Stimulated activated CD4-positive, alpha-beta T cell treated with anti-CD3 and anti-CD28 coated beads, Interleukin-4, amount 100 ng/mL, for 24 hours (primary cell): ENCODE measurements at regions not wholly inside any gene's neighbourhood (a gene's known extent, or its start where the extent isn't known, plus 50 kb on each side); places are given as distances from the start of the nearest gene placed in this dataset.

Experiments used
- DNase-seq: peaks from one replicate; pipeline ENCODE4 v3.0.0-alpha.2; 2020

GRCh38 chr16:86986136-86986535 is 331.1 kb downstream of the C16orf95 start:
- DNase-seq, result no peak

DNA sequence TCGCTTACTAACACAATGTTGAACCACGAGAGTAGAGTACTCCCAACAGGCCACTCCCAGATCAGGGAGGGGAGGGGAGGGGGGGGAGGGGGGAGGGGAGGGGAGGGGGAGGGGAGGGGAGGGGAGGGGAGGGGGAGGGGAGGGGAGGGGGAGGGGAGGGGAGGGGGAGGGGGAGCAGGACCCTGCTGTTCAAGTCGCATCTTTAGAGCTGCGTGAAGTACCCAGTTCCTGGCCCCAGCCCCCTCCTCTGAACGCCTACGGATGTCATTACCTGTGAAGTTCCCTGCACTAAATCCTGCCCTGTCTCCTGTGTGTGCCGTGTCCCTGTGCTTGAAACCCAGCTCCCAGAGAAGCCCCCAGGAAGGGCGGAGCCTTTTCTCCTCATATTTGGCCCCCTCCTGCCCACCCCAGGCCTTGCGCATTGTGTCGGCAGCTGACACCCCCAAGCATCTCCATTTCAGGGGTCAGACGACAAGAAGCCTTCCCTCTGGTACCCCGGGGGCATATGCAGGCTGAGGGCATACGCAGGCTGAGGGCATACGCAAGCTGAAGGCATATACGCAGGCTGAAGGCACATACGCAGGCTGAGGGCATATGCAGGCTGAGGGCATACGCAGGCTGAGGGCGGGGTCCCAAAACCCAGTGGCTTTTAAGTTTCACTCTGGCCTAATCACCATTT is 330.2 kb downstream of the C16orf95 start:
- DNase-seq, result no peak

- no peak for DNase-seq
Observed at GRCh38 chr16:86987746-86988670, 329.2 kb downstream of the C16orf95 start.

DNA sequence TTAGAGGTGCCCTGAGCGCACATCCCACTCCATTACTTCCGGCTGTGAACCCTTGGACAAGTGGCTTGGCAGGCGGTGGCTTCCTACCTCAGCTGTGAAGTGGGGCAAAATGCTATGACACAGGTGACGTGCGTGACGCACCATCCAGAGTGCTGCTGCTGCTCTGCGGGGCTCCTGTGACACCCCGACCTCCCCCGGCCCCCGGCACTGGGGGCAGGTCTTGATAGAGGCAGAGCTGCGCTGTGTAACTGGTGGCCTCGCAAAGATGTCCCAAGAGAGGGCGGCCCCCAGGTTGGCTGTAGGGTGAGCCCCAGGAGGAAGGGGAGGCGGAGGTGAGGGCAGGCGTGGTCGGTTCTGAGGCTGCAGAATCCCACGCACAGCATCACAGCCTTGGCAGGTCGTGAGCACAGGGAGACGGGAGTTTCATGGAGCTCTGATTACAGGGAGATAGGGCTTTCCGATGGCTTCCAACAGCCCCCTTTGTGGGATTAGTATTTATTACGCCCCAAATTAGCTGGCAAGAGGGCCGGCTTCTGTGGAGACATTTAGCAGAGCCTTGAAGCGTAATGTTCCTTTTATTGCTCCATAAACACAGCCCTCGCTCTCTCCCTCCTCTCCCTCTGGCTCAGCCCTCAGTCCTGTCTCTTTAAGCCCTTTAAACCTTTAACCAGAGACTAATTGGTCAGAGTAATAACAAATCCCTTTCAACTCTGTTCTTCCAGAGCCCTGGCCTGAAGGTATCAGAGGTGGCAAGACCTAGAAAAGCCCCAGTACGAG is 328.1 kb downstream of the C16orf95 start:
- no peak for DNase-seq

GRCh38 chr16:86990451-86990850 is 326.7 kb downstream of the C16orf95 start:
- no peak for DNase-seq

DNA sequence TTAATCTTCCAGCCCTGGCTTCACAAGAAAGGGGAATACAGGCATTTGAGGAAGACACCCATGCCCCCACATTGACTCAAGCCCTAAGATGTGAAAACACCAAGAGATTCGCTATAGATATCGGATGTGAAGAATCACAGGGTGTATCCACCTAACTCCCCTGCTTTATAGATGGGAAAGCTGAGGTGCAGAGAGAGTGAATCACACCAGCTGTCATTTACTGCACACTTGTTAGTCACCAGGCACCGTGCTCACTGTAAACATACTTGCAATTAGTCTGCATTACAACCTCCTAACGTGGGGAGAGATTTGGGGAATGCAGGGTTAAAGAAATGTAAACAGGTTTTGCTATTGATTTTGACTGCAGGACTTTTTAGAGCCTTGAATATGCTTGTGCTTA is 325.5 kb downstream of the C16orf95 start:
- no peak for DNase-seq

DNA sequence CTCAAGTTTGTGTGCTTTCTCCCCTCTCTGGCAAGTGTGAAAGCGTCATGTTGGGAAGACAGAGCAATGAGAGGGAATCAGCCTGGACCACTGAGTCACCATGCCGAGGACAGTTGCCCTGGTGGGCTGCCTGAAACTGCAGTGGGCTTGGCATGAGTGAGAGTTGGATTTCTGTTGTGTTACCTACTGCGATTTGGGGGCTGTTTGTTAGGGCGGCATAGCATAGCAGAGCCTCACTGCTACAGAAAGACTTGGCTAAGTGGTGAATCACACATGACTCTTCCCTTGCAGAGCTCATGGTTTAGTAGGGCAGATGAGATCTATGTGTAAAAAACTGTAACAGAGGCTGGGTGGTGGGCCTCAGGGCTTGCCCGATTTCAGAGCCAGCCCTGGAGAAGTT is 324.6 kb downstream of the C16orf95 start:
- no peak for DNase-seq

DNA sequence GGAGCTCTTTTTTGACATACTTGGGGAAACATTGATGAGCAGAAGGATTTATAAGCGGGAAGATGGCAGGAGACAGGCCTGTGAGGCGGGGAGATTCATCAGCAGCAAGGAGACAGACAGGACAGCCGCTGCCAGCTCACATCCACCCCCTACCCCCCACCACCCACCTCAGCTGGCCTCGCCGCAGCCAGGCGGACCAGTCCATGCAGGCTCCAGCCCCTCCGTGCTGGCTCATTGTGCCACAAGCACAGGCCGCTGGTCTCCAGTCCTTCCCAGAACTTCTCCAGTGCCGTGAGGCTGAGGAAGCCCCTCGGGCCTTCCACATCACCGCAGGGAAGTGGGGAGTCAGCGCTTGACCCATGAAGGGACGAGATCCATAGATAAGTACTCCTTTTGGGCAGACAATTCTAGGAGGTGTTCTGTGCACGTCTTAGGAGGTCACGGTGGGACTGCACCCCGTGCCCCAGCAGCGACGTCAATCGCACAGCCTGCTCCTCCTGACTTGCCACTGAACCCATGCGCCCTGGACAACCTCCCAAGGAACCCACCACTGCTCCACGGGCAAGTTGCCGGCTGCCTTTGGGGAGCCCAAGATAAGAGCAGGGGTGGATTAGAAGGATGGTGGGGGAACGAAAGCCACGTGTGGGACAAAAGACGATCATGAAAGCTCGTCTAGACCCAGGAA is 323.6 kb downstream of the C16orf95 start:
- DNase-seq, result no peak

- no peak for DNase-seq
Observed at GRCh38 chr16:86994215-86994614, 323.0 kb downstream of the C16orf95 start.

- no peak for DNase-seq
Observed at GRCh38 chr16:86994651-86995171, 322.5 kb downstream of the C16orf95 start.

GRCh38 chr16:86995456-86995855 is 321.7 kb downstream of the C16orf95 start:
- no peak for DNase-seq

DNA sequence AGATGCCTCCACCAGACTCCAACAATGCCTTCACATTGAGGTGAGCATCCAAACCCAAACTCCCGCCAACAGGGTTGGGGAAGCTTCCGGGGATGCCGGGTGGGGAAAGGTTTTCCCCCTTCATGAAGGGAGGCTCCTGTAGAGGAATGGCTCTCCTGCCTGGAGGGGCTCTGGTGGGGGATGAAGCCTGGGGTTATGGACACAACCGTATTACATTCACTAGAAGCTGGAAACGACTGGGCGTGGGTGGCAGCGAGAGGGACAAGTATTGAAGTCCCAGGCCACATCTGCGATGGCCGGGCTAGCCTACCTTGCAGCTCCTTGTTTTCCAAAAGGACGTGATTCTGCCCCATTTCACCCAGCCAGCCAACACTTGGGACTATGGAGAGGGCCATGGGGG is 321.1 kb downstream of the C16orf95 start:
- no peak for DNase-seq

- no peak for DNase-seq
Observed at GRCh38 chr16:86997058-86997457, 320.1 kb downstream of the C16orf95 start.

DNA sequence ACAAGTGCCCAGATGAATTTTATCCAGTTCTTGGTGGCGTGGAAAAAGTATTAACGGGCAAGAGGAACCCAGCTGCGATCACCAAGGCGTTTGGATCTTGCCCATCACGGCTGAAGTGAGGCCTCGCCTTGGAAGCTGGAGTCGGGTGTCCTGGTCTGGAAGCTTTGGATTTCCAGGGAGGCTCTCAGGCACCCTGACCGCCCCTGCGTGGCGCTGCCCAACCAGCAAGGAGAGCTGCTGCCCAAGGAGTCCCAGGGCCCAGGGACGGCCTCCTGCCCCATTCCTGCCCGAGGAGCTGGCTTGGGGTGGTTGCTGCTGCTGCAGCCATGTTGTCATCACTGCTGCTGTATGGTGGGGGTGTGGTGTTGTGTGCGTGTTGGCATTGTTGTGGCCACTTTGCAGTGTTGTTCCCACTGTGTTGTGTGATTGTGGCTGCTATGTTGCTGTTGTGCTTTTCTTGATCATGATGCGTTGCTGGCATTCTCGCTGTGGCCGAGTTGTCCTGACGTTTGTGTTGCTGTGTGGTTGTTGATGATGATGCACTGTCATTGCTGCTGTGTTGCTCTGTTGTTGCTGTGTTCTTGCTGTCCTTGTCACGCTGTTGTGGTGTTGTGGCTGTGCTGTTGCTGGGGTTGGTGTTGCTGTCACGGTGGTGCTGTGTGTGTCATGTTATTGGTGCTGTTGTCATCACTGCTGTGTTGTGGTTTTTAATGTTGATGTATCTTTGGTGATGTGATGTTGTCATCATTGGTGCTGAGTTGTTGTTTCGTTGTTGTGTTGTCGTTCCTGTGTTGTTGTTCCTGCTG is 318.8 kb downstream of the C16orf95 start:
- no peak for DNase-seq

GRCh38 chr16:87000001-87000400 is 317.2 kb downstream of the C16orf95 start:
- no peak for DNase-seq

GRCh38 chr16:87002717-87003413 is 314.3 kb downstream of the C16orf95 start:
- DNase-seq, result no peak

- no peak for DNase-seq
Observed at GRCh38 chr16:87003414-87003755, 313.8 kb downstream of the C16orf95 start.

- DNase-seq, result no peak
Observed at GRCh38 chr16:87006021-87006420, 311.2 kb downstream of the C16orf95 start.

DNA sequence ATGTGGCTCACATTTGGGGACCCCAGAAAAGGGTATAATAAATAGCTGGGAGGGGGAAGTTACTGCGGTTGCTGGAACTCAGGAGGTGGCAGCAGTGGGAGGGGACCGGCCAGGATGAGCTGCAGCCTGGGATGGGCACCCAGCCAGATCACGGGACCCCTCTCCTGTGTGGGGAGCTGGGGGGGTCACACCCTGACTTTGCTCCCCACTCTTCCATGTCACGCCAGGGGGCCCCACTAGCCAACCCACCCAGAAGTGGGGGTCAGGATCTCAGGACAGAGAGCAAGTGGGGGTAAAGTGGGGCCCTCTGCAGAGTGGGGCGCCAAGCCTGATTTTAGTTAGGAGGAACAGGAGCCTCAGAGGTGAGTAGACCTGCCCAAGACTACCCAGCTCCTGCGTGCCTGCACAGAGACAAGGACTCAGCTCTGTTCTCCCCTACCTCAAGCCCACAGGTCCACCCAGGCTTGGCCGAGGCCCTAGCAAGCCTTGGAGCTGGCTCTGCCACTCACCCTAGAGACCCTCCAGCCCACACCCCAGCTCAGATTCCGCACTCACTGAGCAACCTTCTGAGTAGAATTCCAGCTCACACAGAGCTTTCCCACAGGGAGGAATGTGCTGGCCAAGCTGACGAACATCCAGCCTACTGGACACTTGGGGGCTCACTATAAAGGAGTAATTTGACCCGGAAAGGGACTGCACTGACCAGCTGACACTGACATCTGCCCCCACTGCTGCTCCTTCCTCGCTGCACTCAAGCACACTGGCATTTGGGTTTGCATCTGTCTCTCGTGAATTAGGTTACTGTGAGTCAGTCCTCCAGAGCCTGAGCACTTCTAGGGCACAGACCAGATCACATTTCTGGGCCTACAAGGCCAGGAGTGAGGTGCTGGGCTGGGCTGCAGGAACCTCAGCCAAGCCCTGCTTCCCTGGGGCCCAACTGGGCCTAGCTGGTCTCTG is 310.1 kb downstream of the C16orf95 start:
- DNase-seq, result no peak

- no peak for DNase-seq
Observed at GRCh38 chr16:87007907-87008306, 309.3 kb downstream of the C16orf95 start.
